Stimulated activated CD8-positive, alpha-beta memory T cell treated with anti-CD3 and anti-CD28 coated beads, Interleukin-7, amount 100 ng/mL, for 4 hours (primary cell): ENCODE measurements at regions not wholly inside any gene's neighbourhood (a gene's known extent, or its start where the extent isn't known, plus 50 kb on each side); places are given as distances from the start of the nearest gene placed in this dataset.

ENCODE experiments used
- DNase-seq, 2 donors: peaks; one replicate each; pipeline ENCODE4 v3.0.0-alpha.2; 2020; ENCODE audit warnings: low read depth in 2 of 2

DNA sequence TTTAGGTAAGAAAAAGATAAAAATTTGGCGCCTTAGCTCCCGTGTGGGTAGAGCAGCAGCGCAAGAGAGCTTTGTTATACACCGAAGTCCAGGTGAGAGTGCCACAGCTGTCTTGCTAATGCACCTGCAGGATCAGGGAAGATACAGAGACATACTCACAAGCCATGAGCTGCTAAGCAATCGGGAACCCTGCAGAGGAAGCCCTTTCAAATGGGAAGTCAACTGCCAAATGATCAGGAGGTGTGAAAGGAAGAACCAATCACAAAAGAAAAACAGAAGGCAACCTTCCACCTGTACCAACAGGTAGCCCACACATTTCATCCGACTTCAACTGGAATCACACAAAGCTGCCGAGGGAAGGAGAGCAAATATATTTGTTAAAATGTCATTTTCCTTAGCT is 610.5 kb upstream of the PFKP start:
- DNase-seq, result no peak

- DNase-seq, result no peak
These were observed 622.0 kb upstream of the PFKP start for GRCh38 chr10:2445370-2445769.

DNA sequence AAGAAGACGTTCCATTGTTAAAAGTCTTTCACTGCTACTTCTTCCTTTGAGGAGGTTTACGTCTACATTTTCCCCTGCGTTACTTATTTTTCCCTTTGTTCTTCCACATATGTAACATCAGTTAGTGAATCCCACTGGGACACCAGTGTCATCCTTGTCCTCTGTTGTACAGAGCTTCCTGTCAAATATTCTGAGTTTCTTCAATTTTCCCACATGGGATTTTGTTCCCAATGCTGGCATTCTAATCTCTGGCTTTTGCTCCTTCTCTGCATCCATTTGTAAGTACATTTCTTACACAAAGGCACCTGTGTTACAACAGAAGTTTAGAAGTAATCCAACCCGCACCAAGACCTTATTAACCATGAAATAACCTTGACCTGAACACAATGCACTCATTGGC is 627.4 kb upstream of the PFKP start:
- DNase-seq, result no peak

GRCh38 chr10:2439000-2439399 is 628.3 kb upstream of the PFKP start:
- no peak for DNase-seq

DNA sequence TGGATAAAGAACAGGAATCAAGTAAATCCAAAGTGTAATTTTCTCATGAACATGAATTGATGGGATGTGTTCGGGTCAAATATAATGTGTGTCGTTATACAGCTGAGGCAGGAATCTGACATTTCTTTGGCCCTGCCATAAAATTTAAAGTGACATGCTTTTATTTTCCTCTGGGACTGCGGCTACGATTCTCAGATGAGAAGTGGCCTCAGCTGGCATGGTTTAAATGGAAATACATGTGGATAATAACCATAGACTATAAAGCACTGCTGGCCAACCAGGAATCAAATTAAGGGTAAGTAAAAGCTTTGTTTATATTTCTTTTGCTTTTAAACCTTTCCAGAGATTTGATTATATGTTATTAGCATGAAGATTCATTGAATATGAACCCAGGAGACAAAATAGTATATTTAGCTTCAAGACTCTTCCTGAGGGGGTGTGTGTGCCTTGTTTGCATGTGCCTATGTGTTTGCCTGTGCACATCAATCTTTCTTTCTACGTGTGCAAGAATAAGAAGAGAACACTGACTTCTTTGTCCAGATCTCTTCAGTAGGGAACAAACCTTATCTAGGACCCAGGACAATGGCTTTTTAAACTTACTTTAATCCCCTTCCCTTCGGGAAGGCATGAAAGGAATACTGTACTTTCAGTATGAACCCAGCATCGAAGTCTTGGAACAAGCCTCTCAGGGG is 629.0 kb upstream of the PFKP start:
- DNase-seq, result no peak

DNA sequence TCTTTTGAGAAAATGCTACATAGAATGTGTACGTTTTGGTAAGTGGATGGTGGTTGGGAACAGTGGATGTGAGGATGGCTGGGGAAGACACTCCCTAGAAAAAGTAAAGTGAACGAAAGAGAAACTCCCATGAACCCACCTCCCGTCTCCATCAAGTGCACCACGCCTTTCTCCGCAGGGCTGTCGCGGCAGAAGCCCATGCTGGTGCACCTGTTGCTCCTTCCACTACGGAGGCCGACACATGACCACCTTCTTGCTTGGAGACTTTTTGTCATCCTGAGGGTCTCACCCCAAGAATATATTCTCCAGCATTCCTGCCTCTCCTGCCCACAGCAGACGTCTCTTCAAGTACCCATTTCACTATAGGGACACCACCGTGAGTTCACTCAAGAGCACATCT is 630.4 kb upstream of the PFKP start:
- no peak for DNase-seq

GRCh38 chr10:2431961-2432360 is 635.4 kb upstream of the PFKP start:
- DNase-seq, result no peak

GRCh38 chr10:2427412-2427811 is 639.9 kb upstream of the PFKP start:
- no peak for DNase-seq

DNA sequence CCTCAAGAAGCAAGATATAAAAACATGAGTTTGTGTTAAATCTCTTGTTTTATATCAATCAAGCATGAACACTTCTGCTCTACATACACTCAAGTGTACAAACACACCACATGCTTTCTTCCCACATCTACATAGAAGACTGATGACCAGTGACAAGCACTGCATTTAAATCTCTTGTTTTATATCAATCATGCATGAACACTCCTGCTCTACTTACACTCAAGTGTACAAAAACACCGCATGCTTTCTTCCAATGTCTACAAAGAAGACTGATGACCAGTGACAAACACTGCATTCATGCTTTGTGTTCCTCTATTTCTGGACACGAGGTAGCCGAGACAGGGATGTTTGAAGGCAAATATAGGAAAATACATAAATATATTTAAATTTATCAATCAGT is 642.0 kb upstream of the PFKP start:
- DNase-seq, result no peak

DNA sequence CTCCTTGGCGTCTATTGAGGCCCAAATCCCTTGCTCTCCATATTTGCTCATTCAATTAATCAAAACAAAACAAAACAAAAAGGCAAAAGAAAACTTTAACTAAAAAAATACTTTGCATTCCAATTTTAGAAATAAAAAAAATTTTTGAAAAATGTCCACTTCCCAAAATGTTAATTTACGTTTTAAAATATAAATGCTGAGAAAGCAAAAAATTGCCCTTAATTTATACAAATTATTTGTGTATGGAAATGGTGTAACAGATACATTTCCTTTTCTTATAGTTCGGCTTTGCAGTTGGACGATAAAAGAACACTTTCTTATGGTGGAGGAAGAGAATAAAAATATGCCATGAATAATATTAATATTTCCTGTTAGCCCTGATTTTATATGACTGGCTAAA is 652.8 kb upstream of the PFKP start:
- DNase-seq, result no peak

GRCh38 chr10:2414039-2414438 is 653.3 kb upstream of the PFKP start:
- DNase-seq, result no peak

GRCh38 chr10:2410049-2410448 is 657.3 kb upstream of the PFKP start:
- no peak for DNase-seq

DNA sequence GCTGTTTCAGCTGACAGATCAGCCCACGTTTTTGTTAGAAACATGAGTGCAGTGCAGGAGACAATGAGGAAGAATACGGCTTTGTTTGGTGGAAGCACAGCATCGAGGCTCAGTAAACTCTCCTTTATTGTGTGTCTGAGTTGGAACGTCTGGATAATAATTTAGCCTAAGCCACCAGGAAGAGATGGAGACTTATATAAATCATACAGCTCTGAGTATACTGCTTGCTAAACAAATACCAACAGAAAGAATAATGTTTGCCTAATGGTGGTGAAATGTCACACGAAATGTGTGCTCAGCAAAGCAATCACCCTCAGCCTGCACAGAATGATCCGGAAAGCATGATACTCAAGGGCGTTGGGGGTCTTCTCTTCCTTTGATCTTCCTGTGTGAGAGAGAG is 664.1 kb upstream of the ADARB2 start:
- no peak for DNase-seq

DNA sequence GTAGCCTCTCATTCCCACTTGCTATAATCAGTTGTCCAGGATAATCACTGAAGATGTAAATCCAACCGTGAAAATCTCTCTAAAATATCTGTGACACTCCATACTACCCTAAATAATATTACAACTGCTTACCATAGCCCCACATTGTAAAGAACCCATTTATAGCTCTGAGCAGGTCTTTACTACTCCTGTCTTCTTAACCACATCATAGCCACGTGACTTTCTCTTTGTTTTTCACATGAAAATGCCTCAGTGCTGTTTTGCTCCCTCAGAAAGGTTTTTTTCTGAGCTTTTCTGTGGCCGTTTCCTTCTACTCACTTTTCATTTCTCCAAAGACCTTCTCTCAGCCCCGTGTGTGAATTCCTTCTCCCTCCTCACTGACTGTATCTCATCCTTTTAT is 662.2 kb upstream of the ADARB2 start:
- no peak for DNase-seq

GRCh38 chr10:2392145-2392812 is 655.0 kb upstream of the ADARB2 start:
- no peak for DNase-seq

GRCh38 chr10:2387672-2388071 is 650.3 kb upstream of the ADARB2 start:
- no peak for DNase-seq

GRCh38 chr10:2387261-2387660 is 649.9 kb upstream of the ADARB2 start:
- no peak for DNase-seq

GRCh38 chr10:2380218-2380617 is 642.9 kb upstream of the ADARB2 start:
- DNase-seq, result no peak

DNA sequence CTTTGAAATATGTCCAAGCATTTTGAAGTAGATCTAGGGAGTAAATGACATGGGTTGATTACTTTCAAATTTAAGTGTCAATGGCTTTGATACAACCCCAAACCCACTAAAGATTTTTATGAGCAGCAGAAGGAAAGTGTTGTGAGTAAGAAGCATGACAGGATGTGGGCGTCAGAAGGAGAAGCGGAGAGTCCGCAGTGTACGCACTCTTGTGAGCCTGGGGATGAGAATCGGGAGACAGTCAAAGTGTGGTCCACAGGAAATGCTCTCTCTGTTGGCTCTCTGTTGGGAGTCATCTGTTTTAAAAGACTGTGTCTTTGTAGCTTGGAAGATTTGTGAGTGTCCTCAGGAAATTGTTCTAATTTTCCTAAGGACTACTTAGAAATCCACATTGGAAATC is 629.8 kb upstream of the ADARB2 start:
- DNase-seq, result no peak

- no peak for DNase-seq
These were observed 629.1 kb upstream of the ADARB2 start for GRCh38 chr10:2366264-2366931.

- DNase-seq, result no peak
These were observed 625.0 kb upstream of the ADARB2 start for GRCh38 chr10:2362331-2362730.

DNA sequence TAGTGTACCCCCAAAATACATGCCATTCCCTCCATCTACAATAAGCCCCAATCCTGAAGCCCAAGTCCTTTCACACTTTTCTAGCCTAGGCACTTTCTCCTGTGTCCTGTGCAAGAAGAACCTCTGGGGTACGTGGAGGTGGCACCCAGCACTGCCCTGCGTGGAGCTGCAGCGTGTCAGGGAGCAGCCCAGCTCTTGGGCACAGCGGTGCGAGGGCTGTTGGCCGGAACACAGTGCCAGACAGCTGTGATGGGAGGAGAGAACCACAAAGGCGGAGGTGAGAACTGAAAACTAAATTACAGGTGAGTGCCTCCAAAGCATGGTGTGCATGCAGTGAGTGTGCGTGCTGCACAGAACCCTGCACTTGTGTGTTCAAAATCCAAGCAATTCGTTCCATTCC is 621.3 kb upstream of the ADARB2 start:
- DNase-seq, result no peak

GRCh38 chr10:2356670-2357069 is 619.3 kb upstream of the ADARB2 start:
- no peak for DNase-seq
